H9 (cell line): ENCODE measurements at regions not wholly inside any gene's neighbourhood (a gene's known extent, or its start where the extent isn't known, plus 50 kb on each side); places are given as distances from the start of the nearest gene placed in this dataset.

Experiments
- DNase-seq: peaks from one replicate; pipeline ENCODE4 v3.0.0-alpha.2; 2017
- H2AFZ ChIP-seq: one replicate; pipeline ENCODE4 v1.6.1; 2013; ENCODE audit warnings: mild to moderate bottlenecking, low read length, control low read depth, moderate library complexity
- H2AK5ac ChIP-seq: 2 replicates; pipeline ENCODE4 v1.6.1; 2013; ENCODE audit warnings: low read length, control low read depth, mixed read lengths; ENCODE audit not compliant: insufficient read length
- H2BK120ac ChIP-seq: one replicate; pipeline ENCODE4 v1.6.1; 2013; ENCODE audit warnings: low read depth, mild to moderate bottlenecking, low read length, control low read depth, inconsistent platforms; ENCODE audit not compliant: poor library complexity, severe bottlenecking
- H2BK12ac ChIP-seq: 2 replicates; pipeline ENCODE4 v1.6.1; 2013; ENCODE audit warnings: low read length, control low read depth, mixed read lengths, low read depth; ENCODE audit not compliant: insufficient read length
- H2BK15ac ChIP-seq: 2 replicates; pipeline ENCODE4 v1.6.1; 2013; ENCODE audit warnings: low read depth, low read length, control low read depth
- H2BK20ac ChIP-seq: one replicate; pipeline ENCODE4 v1.6.1; 2013; ENCODE audit warnings: low read depth, mild to moderate bottlenecking, low read length, control low read depth, inconsistent platforms; ENCODE audit not compliant: poor library complexity, severe bottlenecking
- H2BK5ac ChIP-seq: 2 replicates; pipeline ENCODE4 v1.6.1; 2013; ENCODE audit warnings: low read length, control low read depth, mixed read lengths; ENCODE audit not compliant: insufficient read length
- H3K14ac ChIP-seq: 2 replicates; pipeline ENCODE4 v1.6.1; 2013; ENCODE audit warnings: low read length, control low read depth; ENCODE audit not compliant: insufficient read depth
- H3K18ac ChIP-seq: 2 replicates; pipeline ENCODE4 v1.6.1; 2013; ENCODE audit warnings: low read depth, mild to moderate bottlenecking, mixed read lengths, low read length, control low read depth; ENCODE audit not compliant: insufficient read length
- H3K23ac ChIP-seq: 2 replicates; pipeline ENCODE4 v1.6.1; 2013; ENCODE audit warnings: low read length, control low read depth, mixed read lengths, low read depth; ENCODE audit not compliant: insufficient read length
- H3K23me2 ChIP-seq: 2 replicates; pipeline ENCODE4 v1.6.1; 2013; ENCODE audit warnings: low read depth, mild to moderate bottlenecking, mixed read lengths, low read length, control low read depth; ENCODE audit not compliant: insufficient read length, poor library complexity, severe bottlenecking
- H3K27ac ChIP-seq: 2 replicates; pipeline ENCODE4 v1.5.1; 2013; ENCODE audit warnings: low read length, control low read depth, mixed read lengths, low read depth; ENCODE audit not compliant: insufficient read length
- H3K27me3 ChIP-seq: 2 replicates; pipeline ENCODE4 v1.6.1; 2013; ENCODE audit warnings: low read length, control low read depth, inconsistent platforms; ENCODE audit not compliant: insufficient read depth
- H3K4ac ChIP-seq: 2 replicates; pipeline ENCODE4 v1.6.1; 2013; ENCODE audit warnings: low read depth, mild to moderate bottlenecking, control low read depth, inconsistent platforms, low read length, moderate library complexity
- H3K4me1 ChIP-seq: 2 replicates; pipeline ENCODE4 v1.6.1; 2013; ENCODE audit warnings: low read length, control low read depth, inconsistent platforms; ENCODE audit not compliant: insufficient read depth
- H3K4me2 ChIP-seq: 2 replicates; pipeline ENCODE4 v1.6.1; 2013; ENCODE audit warnings: low read length, control low read depth, mixed read lengths; ENCODE audit not compliant: insufficient read length, insufficient read depth
- H3K56ac ChIP-seq: 2 replicates; pipeline ENCODE4 v1.6.1; 2013; ENCODE audit warnings: low read depth, mild to moderate bottlenecking, mixed read lengths, low read length, control low read depth; ENCODE audit not compliant: insufficient read length
- H3K79me1 ChIP-seq: 2 replicates; pipeline ENCODE4 v1.6.1; 2013; ENCODE audit warnings: low read depth, mild to moderate bottlenecking, moderate library complexity, low read length, control low read depth, inconsistent platforms; ENCODE audit not compliant: insufficient read depth, poor library complexity, severe bottlenecking
- H3K79me2 ChIP-seq: 2 replicates; pipeline ENCODE4 v1.6.1; 2013; ENCODE audit warnings: low read length, control low read depth, inconsistent platforms; ENCODE audit not compliant: insufficient read depth
- H3K9ac ChIP-seq: 2 replicates; pipeline ENCODE4 v1.6.1; 2013; ENCODE audit warnings: low read length, control low read depth, mixed read lengths; ENCODE audit not compliant: insufficient read length; ENCODE audit errors: extremely low read depth
- H3K9me3 ChIP-seq: one replicate; pipeline ENCODE4 v1.6.1; 2013; ENCODE audit warnings: low read depth, low read length, inconsistent platforms; ENCODE audit not compliant: control insufficient read depth
- H3T11ph ChIP-seq: one replicate; pipeline ENCODE4 v1.6.1; 2013; ENCODE audit warnings: mild to moderate bottlenecking, low read length, control low read depth, inconsistent platforms
- H4K20me1 ChIP-seq: one replicate; pipeline ENCODE4 v1.6.1; 2013; ENCODE audit not compliant: control insufficient read depth, insufficient read length, insufficient read depth
- H4K5ac ChIP-seq: 2 replicates; pipeline ENCODE4 v1.6.1; 2013; ENCODE audit warnings: low read depth, mild to moderate bottlenecking, mixed read lengths, low read length, control low read depth; ENCODE audit not compliant: insufficient read length
- H4K8ac ChIP-seq: replicated peaks from 2 replicates; pipeline ENCODE4 v1.6.1; 2013; ENCODE audit warnings: low read length, control low read depth, mixed read lengths, low read depth; ENCODE audit not compliant: insufficient read length
- H4K91ac ChIP-seq: 2 replicates; pipeline ENCODE4 v1.6.1; 2013; ENCODE audit warnings: low read depth, mild to moderate bottlenecking, moderate library complexity, mixed read lengths, low read length, control low read depth; ENCODE audit not compliant: insufficient read length
- H3K27ac Mint-ChIP-seq, 3 experiments: 2 replicates in 2 of 3; 3 replicates in 1 of 3; pipeline ENCODE4 v1.8.0; 2020 to 2021; ENCODE audit warnings: mixed read lengths in 3 of 3, mild to moderate bottlenecking in 1 of 3, moderate library complexity in 1 of 3
- H3K27me3 Mint-ChIP-seq: 2 replicates; pipeline ENCODE4 v1.8.0; 2021; ENCODE audit warnings: low read depth, mild to moderate bottlenecking, moderate library complexity, mixed read lengths
- H3K36me3 Mint-ChIP-seq, 3 experiments: 2 replicates in 2 of 3; 3 replicates in 1 of 3; pipeline ENCODE4 v1.8.0; 2020 to 2021; ENCODE audit warnings: low read depth in 3 of 3, mixed read lengths in 3 of 3; ENCODE audit not compliant: insufficient read depth in 1 of 3
- H3K4me1 Mint-ChIP-seq, 2 experiments: 2 replicates each; pipeline ENCODE4 v1.8.0; 2020; ENCODE audit warnings: mixed read lengths in 2 of 2
- H3K4me3 Mint-ChIP-seq, 2 experiments: 2 replicates in 1 of 2; 3 replicates in 1 of 2; pipeline ENCODE4 v1.8.0; 2020 to 2021; ENCODE audit warnings: mild to moderate bottlenecking in 2 of 2, mixed read lengths in 2 of 2, moderate library complexity in 1 of 2
- H3K9me3 Mint-ChIP-seq, 2 experiments: 2 replicates in 1 of 2; 3 replicates in 1 of 2; pipeline ENCODE4 v1.8.0; 2020; ENCODE audit warnings: mild to moderate bottlenecking in 2 of 2, mixed read lengths in 2 of 2, moderate library complexity in 1 of 2
- WGBS: extraction: QIAGEN DNeasy Blood & Tissue Kit; methylation state at CpG from one replicate; pipeline ENCODE4 v1.1.7; 2013; ENCODE audit warnings: missing lambda C conversion rate, low lambda C conversion rate, mixed read lengths; ENCODE audit not compliant: insufficient read length; ENCODE audit errors: extremely low coverage; 5-methylcytosine and 5-hydroxymethylcytosine counted together
- TF ChIP-seq, protein P1 (sequence below): fragments of 200-600 bp; sonication (generic); conservative IDR thresholded peaks from 3 replicates; pipeline ENCODE4 v1.8.0; 2021; ENCODE audit warnings: antibody characterized with exemption, mild to moderate bottlenecking

DNA sequence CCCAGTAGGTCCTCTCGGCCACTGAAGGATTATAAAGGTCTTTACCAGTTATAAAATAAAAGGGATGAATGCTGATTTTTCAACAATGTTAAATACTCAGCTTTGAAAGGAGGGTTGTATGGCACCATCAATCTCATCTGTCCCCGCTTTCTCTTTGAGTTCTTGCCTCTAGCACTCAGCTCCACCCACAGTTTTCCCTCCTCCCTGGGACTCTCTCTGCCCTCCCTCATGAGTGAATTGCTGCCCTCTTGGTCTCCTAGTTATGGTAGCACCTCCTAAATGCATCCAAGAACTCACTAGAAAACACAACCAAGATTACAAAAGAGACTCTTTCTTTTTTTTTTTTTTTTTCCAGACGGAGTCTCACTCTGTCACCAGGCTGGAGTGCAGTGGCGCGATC is 91.0 kb downstream of the TEX35 start:
- Histone ChIP-seq H3K23me2 (no peaks in the 10 kb centered on the region), H4K91ac (no peak overlapping the region), H3K9me3 (no peaks in the 10 kb centered on the region), H3K79me1 (no peaks in the 10 kb centered on the region), H2AK5ac (no peak overlapping the region), H2BK12ac (no peak overlapping the region), H3K4me1 (no peaks in the 10 kb centered on the region; the same call in 1 of the 2 replicates), H3K79me2 (no peaks in the 10 kb centered on the region), H2AFZ (no peak overlapping the region), H3K27ac (no peak overlapping the region), H2BK15ac (no peak overlapping the region), H4K8ac (no peak overlapping the region), H4K5ac (no peak overlapping the region), H3T11ph (no peak overlapping the region), H3K27me3 (no peaks in the 10 kb centered on the region), H2BK20ac (no peak overlapping the region), H3K9ac (no peak overlapping the region), H2BK5ac (no peak overlapping the region), H3K56ac (no peak overlapping the region), H2BK120ac (no peak overlapping the region), H3K23ac (no peak overlapping the region), H3K4me2 (no peak overlapping the region), H3K4ac (no peak overlapping the region), H3K14ac (no peak overlapping the region), H4K20me1 (no peaks in the 10 kb centered on the region), H3K18ac (no peak overlapping the region)
- DNase-seq, result no peak
- Mint-ChIP-seq H3K27me3 (no peaks in the 10 kb centered on the region; the same call in 1 of the 2 replicates), H3K4me3 (no peak overlapping the region), H3K4me1 (peaks cover 12 to 18% of the 10 kb centered on the region in 2 experiments), H3K9me3 (no peaks in the 10 kb centered on the region), H3K36me3 (no peaks in the 10 kb centered on the region), H3K27ac (no peak overlapping the region; a peak in 2 of 7 replicates)
- no CpG with 5 or more reads among the region's 5 CpGs for WGBS
- TF ChIP-seq, protein P1, sequence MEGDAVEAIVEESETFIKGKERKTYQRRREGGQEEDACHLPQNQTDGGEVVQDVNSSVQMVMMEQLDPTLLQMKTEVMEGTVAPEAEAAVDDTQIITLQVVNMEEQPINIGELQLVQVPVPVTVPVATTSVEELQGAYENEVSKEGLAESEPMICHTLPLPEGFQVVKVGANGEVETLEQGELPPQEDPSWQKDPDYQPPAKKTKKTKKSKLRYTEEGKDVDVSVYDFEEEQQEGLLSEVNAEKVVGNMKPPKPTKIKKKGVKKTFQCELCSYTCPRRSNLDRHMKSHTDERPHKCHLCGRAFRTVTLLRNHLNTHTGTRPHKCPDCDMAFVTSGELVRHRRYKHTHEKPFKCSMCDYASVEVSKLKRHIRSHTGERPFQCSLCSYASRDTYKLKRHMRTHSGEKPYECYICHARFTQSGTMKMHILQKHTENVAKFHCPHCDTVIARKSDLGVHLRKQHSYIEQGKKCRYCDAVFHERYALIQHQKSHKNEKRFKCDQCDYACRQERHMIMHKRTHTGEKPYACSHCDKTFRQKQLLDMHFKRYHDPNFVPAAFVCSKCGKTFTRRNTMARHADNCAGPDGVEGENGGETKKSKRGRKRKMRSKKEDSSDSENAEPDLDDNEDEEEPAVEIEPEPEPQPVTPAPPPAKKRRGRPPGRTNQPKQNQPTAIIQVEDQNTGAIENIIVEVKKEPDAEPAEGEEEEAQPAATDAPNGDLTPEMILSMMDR, result no peak
